H1 (cell line): ENCODE measurements at regions not wholly inside any gene's neighbourhood (a gene's known extent, or its start where the extent isn't known, plus 50 kb on each side); places are given as distances from the start of the nearest gene placed in this dataset.

ENCODE experiments used
- CBX8 ChIP-seq: fragments of 300-800, 300-1000 bp; sonication (generic); IDR thresholded peaks from 2 replicates; pipeline ENCODE4 v1.7.1; 2016; ENCODE audit warnings: low read depth, low read length, borderline replicate concordance
- GTF2F1 ChIP-seq: IDR thresholded peaks from 2 replicates; pipeline ENCODE4 v1.6.1; 2012; ENCODE audit warnings: low read depth, low read length, improper control_type of control experiment, borderline replicate concordance
- SIN3A ChIP-seq, 2 experiments: IDR thresholded peaks in 1 of 2; conservative IDR thresholded peaks in 1 of 2; 2 replicates each; pipeline ENCODE4 v1.6.1; 2011 to 2012; ENCODE audit warnings: low read length in 2 of 2, improper control_type of control experiment in 1 of 2, low read depth in 1 of 2, mild to moderate bottlenecking in 1 of 2
- TF ChIP-seq, protein P1 (sequence below): IDR thresholded peaks from 2 replicates; pipeline ENCODE4 v1.6.1; 2011; ENCODE audit warnings: low read depth, mild to moderate bottlenecking, low read length; ENCODE audit not compliant: insufficient read depth
- TF ChIP-seq, protein P2 (sequence below), 3 experiments: IDR thresholded peaks; 1 replicate in 2 of 3; 2 replicates in 1 of 3; pipeline versions ENCODE4 v1.5.1 to v1.6.1; 2011; ENCODE audit warnings: low read length in 3 of 3, mild to moderate bottlenecking in 3 of 3, inconsistent platforms in 2 of 3, low read depth in 1 of 3, moderate library complexity in 1 of 3; ENCODE audit not compliant: insufficient read depth in 1 of 3; ENCODE audit errors: control extremely low read depth in 1 of 3

DNA sequence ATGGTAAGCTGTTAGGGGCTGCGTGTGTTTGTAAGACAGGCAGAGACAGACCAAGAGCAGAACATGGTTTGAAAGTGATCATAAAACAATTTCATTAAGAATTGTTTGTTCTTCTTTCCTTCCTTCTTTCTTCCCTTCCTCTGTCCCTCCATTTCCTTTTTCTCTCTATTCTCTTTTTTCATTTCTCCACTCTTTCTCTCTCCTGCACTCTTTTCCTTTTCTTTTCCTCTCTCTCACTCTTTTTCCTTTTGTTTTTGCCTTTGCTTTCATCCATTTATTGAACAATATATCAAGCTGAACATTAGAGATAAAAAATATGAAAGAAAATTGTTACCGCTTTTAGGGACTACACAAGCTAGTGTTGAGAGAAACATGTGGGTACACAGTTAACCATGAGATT is 62.2 kb upstream of the GOLIM4 start (continued):
- TF ChIP-seq, protein P1, sequence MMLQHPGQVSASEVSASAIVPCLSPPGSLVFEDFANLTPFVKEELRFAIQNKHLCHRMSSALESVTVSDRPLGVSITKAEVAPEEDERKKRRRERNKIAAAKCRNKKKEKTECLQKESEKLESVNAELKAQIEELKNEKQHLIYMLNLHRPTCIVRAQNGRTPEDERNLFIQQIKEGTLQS: no peak
- no peak for TF ChIP-seq CBX8
- no peak for TF ChIP-seq GTF2F1
- TF ChIP-seq SIN3A (conservative IDR thresholded peaks at IDR 0.05 in 1 of 2, IDR thresholded peaks at IDR 0.05 in 1 of 2; ENCODE audit: low read depth in 1 of 2, low read length in 2 of 2): no peak
- TF ChIP-seq, protein P2, sequence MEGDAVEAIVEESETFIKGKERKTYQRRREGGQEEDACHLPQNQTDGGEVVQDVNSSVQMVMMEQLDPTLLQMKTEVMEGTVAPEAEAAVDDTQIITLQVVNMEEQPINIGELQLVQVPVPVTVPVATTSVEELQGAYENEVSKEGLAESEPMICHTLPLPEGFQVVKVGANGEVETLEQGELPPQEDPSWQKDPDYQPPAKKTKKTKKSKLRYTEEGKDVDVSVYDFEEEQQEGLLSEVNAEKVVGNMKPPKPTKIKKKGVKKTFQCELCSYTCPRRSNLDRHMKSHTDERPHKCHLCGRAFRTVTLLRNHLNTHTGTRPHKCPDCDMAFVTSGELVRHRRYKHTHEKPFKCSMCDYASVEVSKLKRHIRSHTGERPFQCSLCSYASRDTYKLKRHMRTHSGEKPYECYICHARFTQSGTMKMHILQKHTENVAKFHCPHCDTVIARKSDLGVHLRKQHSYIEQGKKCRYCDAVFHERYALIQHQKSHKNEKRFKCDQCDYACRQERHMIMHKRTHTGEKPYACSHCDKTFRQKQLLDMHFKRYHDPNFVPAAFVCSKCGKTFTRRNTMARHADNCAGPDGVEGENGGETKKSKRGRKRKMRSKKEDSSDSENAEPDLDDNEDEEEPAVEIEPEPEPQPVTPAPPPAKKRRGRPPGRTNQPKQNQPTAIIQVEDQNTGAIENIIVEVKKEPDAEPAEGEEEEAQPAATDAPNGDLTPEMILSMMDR (IDR thresholded peaks at IDR 0.05; ENCODE audit: control extremely low read depth in 1 of 3, insufficient read depth in 1 of 3, low read depth in 1 of 3, low read length in 3 of 3): no peak
- TF ChIP-seq, all 59 proteins: peak for 0
